DND-41 (cell line): ENCODE measurements at regions not wholly inside any gene's neighbourhood (a gene's known extent, or its start where the extent isn't known, plus 50 kb on each side); places are given as distances from the start of the nearest gene placed in this dataset.

Experiments used
- CTCF ChIP-seq: IDR thresholded peaks from 2 replicates; pipeline ENCODE4 v1.5.1; 2012; ENCODE audit warnings: borderline replicate concordance, low read length, moderate library complexity, mild to moderate bottlenecking; ENCODE audit not compliant: poor library complexity, severe bottlenecking; ENCODE audit errors: extremely low read depth
- EZH2 ChIP-seq: IDR thresholded peaks from 3 replicates; pipeline ENCODE4 v1.6.1; 2012; ENCODE audit warnings: borderline replicate concordance, low read depth, mild to moderate bottlenecking, moderate library complexity, low read length, inconsistent platforms; ENCODE audit not compliant: severe bottlenecking

GRCh38 chr6:27825025-27825793 is 87.0 kb downstream of the OR2B2 start:
- TF ChIP-seq EZH2 (no peak), CTCF (no peak)
